Keratinocyte (primary cell): ENCODE measurements at regions not wholly inside any gene's neighbourhood (a gene's known extent, or its start where the extent isn't known, plus 50 kb on each side); places are given as distances from the start of the nearest gene placed in this dataset.

Experiments
- DNase-seq: peaks from one replicate; pipeline ENCODE4 v3.0.0-alpha.2; 2011; ENCODE audit warnings: low read depth, missing footprints, low spot score
- FAIRE-seq: peaks from 2 replicates; lab custom pipeline; 2011; peaks lifted over from hg19 to GRCh38; lab: Jason Lieb, UNC
- H2AFZ ChIP-seq: 2 replicates; pipeline ENCODE4 v1.6.0; 2012; ENCODE audit warnings: low read length, control low read depth, inconsistent platforms; ENCODE audit not compliant: control insufficient read depth
- H3K27ac ChIP-seq: 2 replicates; pipeline ENCODE4 v1.5.1; 2011; ENCODE audit warnings: low read length; ENCODE audit not compliant: control insufficient read depth, insufficient read depth
- H3K27me3 ChIP-seq: 3 replicates; pipeline ENCODE4 v1.6.0; 2011; ENCODE audit warnings: low read length; ENCODE audit not compliant: control insufficient read depth, insufficient read depth; ENCODE audit errors: extremely low read depth
- H3K36me3 ChIP-seq, 2 experiments: 2 replicates in 1 of 2; 3 replicates in 1 of 2; pipeline ENCODE4 v1.5.1; 2011; ENCODE audit warnings: low read length in 2 of 2, mild to moderate bottlenecking in 1 of 2; ENCODE audit not compliant: control insufficient read depth in 2 of 2, insufficient read depth in 2 of 2; ENCODE audit errors: extremely low read depth in 1 of 2
- H3K4me1 ChIP-seq: 3 replicates; pipeline ENCODE4 v1.5.1; 2011; ENCODE audit warnings: low read length; ENCODE audit not compliant: control insufficient read depth, insufficient read depth; ENCODE audit errors: extremely low read depth
- H3K4me2 ChIP-seq: 3 replicates; pipeline ENCODE4 v1.6.0; 2011; ENCODE audit warnings: low read depth, low read length; ENCODE audit not compliant: control insufficient read depth, insufficient read depth; ENCODE audit errors: extremely low read depth
- H3K4me3 ChIP-seq, 3 experiments: fragments of 200-600 bp in 1 of 3; sonication (generic) in 1 of 3; 2 replicates in 2 of 3; 3 replicates in 1 of 3; pipeline ENCODE4 v1.5.1; 2011 to 2016; ENCODE audit warnings: low read length in 3 of 3, mild to moderate bottlenecking in 3 of 3, control low read depth in 2 of 3, inconsistent platforms in 1 of 3, low read depth in 1 of 3, mixed read lengths in 1 of 3, mixed run types in 1 of 3, moderate library complexity in 1 of 3; ENCODE audit not compliant: control insufficient read depth in 2 of 3, insufficient read depth in 2 of 3; ENCODE audit errors: extremely low read depth in 1 of 3
- H3K79me2 ChIP-seq: 2 replicates; pipeline ENCODE4 v1.6.0; 2012; ENCODE audit warnings: low read length; ENCODE audit not compliant: control insufficient read depth, insufficient read depth
- H3K9ac ChIP-seq: 3 replicates; pipeline ENCODE4 v1.6.0; 2011; ENCODE audit warnings: low read length; ENCODE audit not compliant: control insufficient read depth, insufficient read depth; ENCODE audit errors: extremely low read depth
- H3K9me1 ChIP-seq: 3 replicates; pipeline ENCODE4 v1.6.0; 2011; ENCODE audit warnings: low read length; ENCODE audit not compliant: control insufficient read depth, insufficient read depth; ENCODE audit errors: extremely low read depth
- H3K9me3 ChIP-seq: 2 replicates; pipeline ENCODE4 v1.5.1; 2012; ENCODE audit warnings: low read depth, low read length; ENCODE audit not compliant: control insufficient read depth
- H4K20me1 ChIP-seq: 3 replicates; pipeline ENCODE4 v1.6.0; 2011; ENCODE audit warnings: low read length; ENCODE audit not compliant: control insufficient read depth, insufficient read depth; ENCODE audit errors: extremely low read depth
- EZH2 ChIP-seq: IDR thresholded peaks from one replicate; pipeline ENCODE4 v1.6.1; 2012; ENCODE audit warnings: inconsistent platforms, mild to moderate bottlenecking, low read length, moderate library complexity
- dilution Hi-C: fragments of 300-500 bp; cut with MboI; formaldehyde crosslinking; loops from one replicate; pipeline ENCODE4 v1.7.0; 2020; ENCODE audit warnings: low sequenced_read_pairs; ENCODE audit not compliant: extremely low pct_ligation_motif_present
- TF ChIP-seq, protein P1 (sequence below), 3 experiments: IDR thresholded peaks in 1 of 3; conservative IDR thresholded peaks in 1 of 3; optimal IDR thresholded peaks in 1 of 3; 2 replicates in 2 of 3; 3 replicates in 1 of 3; pipeline versions ENCODE3 to v1.5.1; 2011; ENCODE audit warnings: low read length in 3 of 3, mild to moderate bottlenecking in 3 of 3, moderate library complexity in 2 of 3, control low read depth in 1 of 3, inconsistent platforms in 1 of 3; ENCODE audit not compliant: insufficient read depth in 2 of 3; ENCODE audit errors: extremely low read depth in 1 of 3

- Histone ChIP-seq H3K9me3 (peaks cover 4% of the 10 kb centered on the region), H3K27me3 (no peaks in the 10 kb centered on the region), H2AFZ (no peak overlapping the region), H3K4me1 (peaks cover 11% of the 10 kb centered on the region), H4K20me1 (no peaks in the 10 kb centered on the region), H3K9ac (no peak overlapping the region), H3K27ac (no peak overlapping the region), H3K79me2 (no peaks in the 10 kb centered on the region), H3K4me2 (no peak overlapping the region), H3K9me1 (no peaks in the 10 kb centered on the region), H3K4me3 (no peak overlapping the region), H3K36me3 (no peaks in the 10 kb centered on the region)
- no peak for FAIRE-seq
- no peak for TF ChIP-seq EZH2
- TF ChIP-seq, protein P1, sequence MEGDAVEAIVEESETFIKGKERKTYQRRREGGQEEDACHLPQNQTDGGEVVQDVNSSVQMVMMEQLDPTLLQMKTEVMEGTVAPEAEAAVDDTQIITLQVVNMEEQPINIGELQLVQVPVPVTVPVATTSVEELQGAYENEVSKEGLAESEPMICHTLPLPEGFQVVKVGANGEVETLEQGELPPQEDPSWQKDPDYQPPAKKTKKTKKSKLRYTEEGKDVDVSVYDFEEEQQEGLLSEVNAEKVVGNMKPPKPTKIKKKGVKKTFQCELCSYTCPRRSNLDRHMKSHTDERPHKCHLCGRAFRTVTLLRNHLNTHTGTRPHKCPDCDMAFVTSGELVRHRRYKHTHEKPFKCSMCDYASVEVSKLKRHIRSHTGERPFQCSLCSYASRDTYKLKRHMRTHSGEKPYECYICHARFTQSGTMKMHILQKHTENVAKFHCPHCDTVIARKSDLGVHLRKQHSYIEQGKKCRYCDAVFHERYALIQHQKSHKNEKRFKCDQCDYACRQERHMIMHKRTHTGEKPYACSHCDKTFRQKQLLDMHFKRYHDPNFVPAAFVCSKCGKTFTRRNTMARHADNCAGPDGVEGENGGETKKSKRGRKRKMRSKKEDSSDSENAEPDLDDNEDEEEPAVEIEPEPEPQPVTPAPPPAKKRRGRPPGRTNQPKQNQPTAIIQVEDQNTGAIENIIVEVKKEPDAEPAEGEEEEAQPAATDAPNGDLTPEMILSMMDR (optimal IDR thresholded peaks at IDR 0.05 in 1 of 3, IDR thresholded peaks at IDR 0.05 in 1 of 3, conservative IDR thresholded peaks at IDR 0.05 in 1 of 3; ENCODE audit: extremely low read depth in 1 of 3, insufficient read depth in 2 of 3, low read length in 3 of 3), result no peak
- no peak for DNase-seq
- dilution Hi-C loops, result no loop called here
Observed at GRCh38 chr13:106178816-106179215, 356.6 kb downstream of the EFNB2 start.

GRCh38 chr13:106177146-106177545, 358.3 kb downstream of the EFNB2 start:
- Histone ChIP-seq H3K79me2 (no peaks in the 10 kb centered on the region), H3K9ac (no peak overlapping the region), H3K36me3 (no peaks in the 10 kb centered on the region), H3K27me3 (no peaks in the 10 kb centered on the region), H3K4me2 (no peak overlapping the region), H3K4me1 (peaks cover 1% of the 10 kb centered on the region), H3K9me1 (no peaks in the 10 kb centered on the region), H3K27ac (no peak overlapping the region), H2AFZ (no peak overlapping the region), H3K9me3 (peaks cover 4% of the 10 kb centered on the region), H3K4me3 (no peak overlapping the region), H4K20me1 (no peaks in the 10 kb centered on the region)
- TF ChIP-seq EZH2, result no peak
- TF ChIP-seq, protein P1 (optimal IDR thresholded peaks at IDR 0.05 in 1 of 3, IDR thresholded peaks at IDR 0.05 in 1 of 3, conservative IDR thresholded peaks at IDR 0.05 in 1 of 3; ENCODE audit: extremely low read depth in 1 of 3, insufficient read depth in 2 of 3, low read length in 3 of 3), result no peak
- no peak for DNase-seq
- no peak for FAIRE-seq
- dilution Hi-C loops, result no loop called here
